Stimulated activated CD8-positive, alpha-beta memory T cell treated with anti-CD3 and anti-CD28 coated beads, Interleukin-12 subunit alpha, Interleukin-12 subunit beta, amount 100 ng/mL, for 4 hours (primary cell): ENCODE measurements at regions not wholly inside any gene's neighbourhood (a gene's known extent, or its start where the extent isn't known, plus 50 kb on each side); places are given as distances from the start of the nearest gene placed in this dataset.

Source experiments
- DNase-seq: peaks from one replicate; pipeline ENCODE4 v3.0.0-alpha.2; 2020; ENCODE audit warnings: low read depth

DNA sequence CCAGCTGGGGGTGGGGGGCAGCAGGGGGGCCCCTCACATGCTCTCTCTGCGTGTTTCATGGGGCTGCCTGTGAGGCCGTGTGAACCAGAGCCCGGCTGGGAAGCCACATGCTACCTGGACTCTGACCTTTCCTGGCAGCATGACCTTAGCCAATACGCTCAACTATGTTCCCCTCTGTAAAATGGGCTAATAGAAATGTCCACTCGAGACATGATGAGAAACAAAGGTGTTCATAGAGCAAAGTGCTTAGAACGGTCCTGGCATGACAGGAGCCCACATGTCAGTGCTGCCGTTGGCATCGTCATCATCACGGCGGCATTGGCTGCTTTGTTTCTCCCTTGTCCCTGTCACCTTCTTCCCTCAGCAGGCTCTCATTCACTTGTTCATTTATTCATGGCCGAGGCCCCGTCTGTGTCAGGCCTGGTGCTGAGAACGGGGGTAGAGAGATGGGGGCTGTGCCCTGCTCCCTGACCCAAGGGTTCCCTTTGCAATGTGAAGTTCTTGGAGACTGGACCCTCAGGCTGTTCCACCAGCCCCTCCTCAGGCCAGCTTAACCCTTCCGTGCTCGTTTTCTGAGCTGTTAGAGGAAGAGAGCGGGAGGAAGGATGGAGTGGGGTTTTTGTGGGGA, 291.4 kb downstream of the SEC14L1 start:
- no peak for DNase-seq

DNA sequence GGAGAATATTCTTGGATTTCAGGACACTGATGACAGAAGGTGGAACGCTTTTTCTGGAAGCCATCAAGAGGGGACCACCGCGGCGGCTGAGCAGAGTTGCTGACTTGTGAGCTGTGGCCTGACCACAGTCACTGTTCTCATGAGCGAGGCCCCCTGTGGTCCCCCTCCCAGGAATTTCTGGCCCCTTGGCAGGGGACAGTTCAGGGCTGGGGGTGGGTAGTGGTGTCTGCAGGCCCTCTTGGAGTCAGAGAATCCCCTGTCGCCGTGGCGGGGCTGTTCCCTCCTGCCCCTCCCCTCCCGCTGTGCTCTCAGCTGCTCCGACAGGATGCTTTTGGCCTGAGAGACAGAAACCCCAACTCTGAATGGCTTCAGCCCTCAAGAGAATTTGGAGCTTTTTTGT, 292.0 kb downstream of the SEC14L1 start:
- DNase-seq, result no peak

DNA sequence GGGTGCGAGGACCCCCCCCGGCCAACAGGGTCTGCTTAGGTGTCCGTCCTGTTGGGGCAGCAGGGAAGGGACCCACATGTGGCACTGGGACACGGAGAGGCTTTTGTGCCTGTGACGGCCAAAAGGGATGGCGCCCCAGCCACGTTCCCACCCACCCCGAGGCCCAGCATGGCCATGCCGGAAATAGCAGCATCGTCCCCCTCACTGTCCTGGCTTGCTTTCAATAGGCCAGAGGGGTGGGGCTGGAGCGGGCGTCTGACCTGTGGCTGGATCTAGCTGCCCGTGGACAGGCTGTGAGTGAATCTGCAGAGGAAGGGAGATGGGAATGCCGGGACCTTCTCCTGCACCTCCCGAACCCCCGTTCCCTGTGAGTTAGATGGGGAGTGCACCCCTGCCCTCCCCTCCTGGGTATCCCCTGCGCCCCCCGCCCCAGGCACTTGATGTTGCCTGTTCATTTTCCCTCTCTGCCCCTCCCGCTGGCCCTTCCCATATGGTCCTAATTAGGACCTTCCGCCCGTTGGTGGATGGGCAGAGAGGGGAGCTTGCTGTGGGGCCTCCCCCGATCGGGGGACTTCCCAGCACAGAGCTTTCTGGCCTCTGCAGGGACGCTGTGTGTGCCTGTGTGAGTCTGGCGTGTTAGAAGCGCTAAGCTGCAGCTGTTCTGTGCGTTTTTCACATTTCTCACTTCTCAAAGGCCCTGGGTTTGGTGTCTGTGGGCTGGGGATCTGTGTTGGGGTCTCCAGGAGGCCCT, 292.8 kb downstream of the SEC14L1 start:
- no peak for DNase-seq

GRCh38 chr17:77434136-77435114, 293.7 kb downstream of the SEC14L1 start:
- DNase-seq, result no peak

DNA sequence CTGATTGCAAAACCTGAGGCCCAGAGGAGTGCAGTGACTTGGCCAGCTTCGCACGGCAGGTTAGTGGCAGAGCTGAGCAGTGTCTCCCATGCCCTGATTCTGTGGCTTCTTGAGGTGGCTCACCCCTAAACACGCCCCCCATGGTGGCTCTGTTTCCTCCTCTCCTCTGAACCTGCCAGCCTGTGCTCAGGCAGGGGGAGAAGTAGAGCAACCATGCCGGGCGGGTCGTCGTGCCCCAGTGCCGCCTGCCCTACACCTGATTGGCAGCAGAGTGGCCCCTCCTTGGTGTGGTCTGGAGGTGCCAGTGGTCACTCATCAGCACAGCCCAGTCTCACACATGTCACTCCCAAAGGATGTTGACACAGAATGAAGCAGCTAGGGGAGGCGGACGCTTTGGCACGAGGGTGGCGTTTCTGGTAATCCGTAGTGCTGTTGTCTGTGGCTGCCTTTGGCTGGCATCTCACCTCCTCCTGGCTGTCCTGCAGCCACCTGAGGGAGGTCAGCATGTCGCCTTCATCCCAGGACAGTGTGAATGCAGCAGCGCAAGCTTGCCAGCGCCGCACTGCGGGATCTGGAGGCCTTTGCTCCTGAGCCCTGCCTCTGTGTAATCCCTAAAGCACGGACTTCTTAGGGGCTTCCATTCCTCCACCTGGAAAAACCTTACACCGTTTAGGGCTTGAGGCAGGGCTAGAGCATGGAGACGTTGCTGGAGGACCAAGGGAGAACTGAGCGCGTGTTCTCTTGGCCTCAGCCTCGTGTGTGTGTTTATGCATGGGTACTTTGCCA, 294.7 kb downstream of the SEC14L1 start:
- DNase-seq, result no peak

DNA sequence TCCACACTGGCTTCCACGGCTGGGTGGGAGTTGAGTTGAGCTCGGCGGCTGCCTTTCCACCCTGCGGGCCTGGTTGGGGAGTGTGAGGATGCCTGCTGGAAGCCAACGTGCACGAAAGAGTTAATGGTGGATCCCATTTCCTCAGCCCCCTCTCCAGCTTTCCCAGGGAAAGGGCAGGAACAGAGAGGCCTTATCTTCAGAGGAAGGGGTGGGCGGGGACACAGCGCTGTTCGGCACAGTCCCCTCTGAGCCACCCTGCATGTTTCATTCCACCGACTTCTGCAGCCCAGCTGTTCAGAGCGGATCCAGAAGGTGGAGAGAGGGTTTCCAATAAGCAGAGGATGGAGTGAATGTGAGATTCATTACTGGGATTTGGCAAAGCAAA, 295.3 kb downstream of the SEC14L1 start:
- no peak for DNase-seq

- DNase-seq, result no peak
Measured at GRCh38 chr17:77436481-77436880, 295.7 kb downstream of the SEC14L1 start.

GRCh38 chr17:77437017-77437416, 296.2 kb downstream of the SEC14L1 start:
- no peak for DNase-seq

DNA sequence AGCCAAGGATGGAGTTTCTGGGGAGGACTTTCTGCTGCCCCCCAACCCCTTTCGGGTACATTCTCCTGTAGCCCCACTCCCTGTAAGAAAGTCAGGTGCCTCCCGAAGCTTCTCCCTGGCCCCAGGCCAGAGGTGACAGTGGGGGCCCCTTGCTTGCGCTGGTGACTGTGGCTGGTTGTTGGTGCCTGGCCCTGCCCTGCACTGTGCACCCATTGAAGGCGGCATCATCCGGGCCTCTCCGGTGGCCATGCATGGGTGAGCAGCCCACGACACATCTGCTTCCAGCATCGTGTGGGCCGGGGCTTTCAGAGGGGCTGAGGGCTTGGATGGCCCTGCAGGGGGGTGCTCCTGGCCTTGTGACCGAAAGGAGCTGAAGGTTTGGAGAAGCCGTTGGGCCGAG, 297.0 kb downstream of the SEC14L1 start:
- DNase-seq, result no peak

DNA sequence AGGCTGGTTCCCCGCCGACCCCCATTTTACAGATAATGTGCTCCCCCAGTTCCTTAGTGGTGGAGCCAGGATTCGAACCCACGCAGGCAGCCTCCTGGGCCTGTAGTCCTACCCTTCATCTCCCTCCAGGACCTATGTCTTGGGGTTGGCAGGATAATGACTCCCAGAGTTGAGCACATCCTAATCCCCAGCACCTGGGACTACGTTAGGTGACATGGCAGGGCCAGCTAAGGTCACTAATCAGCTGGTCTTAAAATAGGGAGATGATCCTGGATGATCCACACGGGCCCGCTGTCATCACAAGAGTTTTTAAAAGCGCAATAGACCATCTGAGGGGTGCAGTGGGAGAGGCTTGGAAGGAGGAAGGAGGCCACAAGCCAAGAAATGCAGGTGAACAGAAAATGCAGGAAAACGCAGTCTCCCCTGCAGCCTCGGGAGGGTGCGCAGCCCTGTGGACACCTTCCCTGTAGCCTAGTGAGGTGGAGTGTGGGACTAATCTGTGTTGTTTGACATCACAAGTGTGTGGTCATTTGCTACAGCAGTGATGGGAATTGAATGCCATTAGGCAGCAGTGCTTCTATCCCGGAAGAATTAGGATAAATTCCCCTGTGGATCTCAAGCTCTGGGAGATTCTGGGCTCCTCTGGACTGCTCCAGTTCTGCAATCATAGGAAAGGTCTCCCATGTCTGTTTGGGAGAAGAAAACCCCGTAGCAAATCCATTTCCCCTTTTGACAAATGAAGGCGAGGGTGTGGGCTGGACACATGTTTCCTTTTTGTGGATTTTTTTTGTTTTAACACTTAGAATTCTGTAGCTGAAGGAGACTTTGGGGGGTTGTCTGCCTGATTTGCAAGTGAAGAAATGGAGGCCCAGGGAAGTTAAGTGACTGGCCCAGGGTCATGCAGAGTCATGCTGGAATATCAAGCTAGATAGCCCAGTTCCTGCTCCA, 297.7 kb downstream of the SEC14L1 start:
- DNase-seq, result no peak

DNA sequence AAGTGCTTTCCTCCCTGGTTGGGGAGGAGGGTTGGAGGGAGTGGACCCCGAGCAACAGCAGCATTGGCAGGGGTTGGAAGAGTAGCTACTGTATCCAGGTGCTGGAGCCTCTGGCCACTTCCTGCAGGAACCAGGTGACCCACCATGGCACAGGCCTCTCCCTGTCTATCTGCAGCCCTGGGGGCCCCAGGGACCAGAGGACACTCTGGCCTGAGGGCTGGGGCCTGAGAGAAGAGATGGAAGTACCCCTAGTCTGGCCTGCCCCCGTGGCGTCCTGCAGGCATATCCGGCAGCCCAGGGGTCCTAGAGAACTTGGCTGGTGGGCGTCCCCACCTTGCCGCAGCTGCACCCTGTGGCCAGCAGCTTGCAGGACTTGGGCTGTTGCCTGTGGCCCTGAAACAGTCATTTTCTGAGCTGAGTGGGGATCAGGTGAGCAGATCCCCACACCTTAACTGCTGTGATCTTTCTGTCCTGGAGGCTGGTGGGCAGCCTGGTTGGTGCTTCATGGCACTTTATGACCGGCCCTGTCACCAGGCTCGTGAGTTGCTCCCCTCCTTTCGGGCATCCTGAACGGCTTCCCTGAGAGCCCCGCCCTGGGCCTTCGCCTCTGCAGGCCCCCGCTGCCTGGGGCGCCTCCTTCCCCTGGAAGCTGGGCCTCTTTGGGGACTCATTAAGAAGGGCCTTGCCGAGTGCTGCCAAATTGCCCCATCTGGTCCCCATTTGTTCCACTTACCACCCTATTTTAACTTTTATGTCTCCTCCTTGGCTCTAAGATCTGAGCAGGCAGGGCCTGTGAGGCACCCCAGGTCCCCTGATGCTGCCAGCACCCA, 298.6 kb downstream of the SEC14L1 start:
- DNase-seq, result no peak

- DNase-seq, result no peak
Measured at GRCh38 chr17:77440560-77440981, 299.8 kb downstream of the SEC14L1 start.

GRCh38 chr17:77441130-77441920, 300.6 kb downstream of the SEC14L1 start:
- DNase-seq, result no peak

DNA sequence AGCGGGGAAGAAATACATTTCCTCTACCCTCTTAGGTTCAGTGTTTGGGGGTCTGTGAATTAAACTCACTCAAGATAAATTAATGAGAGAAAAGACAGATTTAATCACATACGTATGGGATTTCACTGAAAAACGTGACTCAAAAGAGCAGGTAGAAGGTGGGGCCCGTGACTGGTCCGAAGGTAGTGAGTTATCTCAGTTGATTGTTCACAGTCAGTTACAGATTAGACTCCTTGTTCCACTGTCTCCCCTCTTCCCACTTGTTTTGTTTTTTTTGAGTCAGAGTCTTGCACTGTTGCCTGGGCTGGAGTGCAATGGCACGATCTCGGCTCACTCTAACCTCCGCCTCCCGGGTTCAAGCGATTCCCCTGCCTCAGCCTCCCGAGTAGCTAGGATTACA, 301.2 kb downstream of the SEC14L1 start:
- DNase-seq, result no peak

DNA sequence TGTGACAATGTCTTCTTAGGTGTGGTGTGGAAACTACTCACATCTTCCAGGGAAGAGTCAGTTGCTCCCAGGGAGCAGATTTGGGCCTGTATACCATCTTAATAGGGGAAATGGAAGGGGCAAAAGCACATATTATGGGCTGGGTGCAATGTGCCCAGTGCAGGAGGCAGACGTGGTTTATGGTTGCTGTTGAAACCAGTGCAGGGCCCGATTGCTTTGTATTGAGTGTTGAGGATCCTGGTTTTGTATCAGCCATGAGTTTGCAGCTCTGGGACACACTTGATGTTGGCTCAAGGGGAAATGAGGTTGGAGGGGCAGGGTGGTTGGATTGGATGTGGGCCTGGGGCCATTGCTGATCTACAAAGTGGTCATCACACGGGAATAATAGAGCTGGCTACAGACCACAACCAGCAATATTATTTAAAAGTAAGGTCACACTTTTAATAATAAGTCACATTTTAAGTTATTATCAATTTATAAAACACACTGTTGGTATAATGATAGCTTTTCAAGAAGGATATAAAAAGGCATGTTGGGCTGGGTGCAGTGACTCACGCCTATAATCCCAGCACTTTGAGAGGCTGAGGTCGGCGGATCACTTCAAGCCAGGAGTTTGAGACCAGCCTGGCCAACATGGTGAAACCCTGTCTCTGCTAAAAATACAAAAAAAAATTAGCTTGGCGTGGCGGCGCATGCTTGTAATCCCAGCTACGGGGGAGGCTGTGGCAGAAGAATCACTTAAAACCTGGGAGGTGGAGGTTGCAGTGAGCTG, 302.4 kb downstream of the SEC14L1 start:
- no peak for DNase-seq

GRCh38 chr17:77443748-77444260, 303.0 kb downstream of the SEC14L1 start:
- no peak for DNase-seq

DNA sequence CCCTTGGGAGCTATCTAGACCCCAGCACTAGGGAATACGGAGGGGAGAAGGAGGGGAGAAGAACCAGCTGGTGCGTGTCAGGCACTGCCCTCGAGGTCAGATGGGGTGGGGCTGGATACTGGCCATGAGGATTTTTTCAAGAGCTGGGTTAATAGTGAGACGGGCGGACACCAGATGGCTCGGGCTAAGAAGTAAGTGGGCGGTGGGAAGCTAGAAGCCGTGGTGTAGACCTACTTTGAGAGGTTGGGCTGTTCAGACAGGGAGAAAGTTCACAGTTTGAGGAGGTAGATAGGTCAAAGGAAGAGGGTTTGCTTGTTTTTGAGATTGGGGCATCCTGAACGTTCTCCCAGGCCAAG, 303.8 kb downstream of the SEC14L1 start:
- DNase-seq, result no peak
